ENCODE measurements at regions not wholly inside any gene's neighbourhood (a gene's known extent, or its start where the extent isn't known, plus 50 kb on each side); places are given as distances from the start of the nearest gene placed in this dataset.

DNA sequence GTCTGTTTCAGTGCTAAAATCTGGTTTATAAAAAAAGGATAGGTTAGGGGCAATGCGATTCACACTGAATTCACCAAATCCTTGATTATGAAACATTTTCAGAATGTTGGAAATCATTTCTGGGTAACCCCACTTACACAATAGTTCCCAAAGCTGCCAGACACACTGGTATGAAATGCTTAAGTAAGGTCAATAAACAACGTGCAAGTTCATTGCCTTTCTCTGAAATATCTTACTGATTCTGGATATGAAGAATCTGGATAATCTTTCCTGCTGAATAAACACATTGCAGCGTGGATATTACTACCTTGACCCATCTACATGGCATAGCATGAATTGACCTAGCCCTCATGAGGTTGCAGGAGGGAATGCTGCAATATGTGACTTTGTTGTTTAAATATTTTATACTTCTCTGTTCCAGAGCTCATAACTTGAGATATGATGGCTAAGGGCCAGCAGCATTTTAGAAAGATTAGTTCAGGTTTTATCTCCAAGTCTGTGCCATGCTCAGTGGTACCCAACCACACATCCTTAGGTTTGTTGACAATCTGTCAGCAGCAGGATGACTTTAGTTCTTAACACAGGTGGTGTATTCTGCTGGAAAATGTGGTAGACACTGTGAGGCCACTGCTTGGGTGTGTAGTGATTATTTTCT lies 121.0 kb downstream of the NREP start:
- intact Hi-C loops (cut with DNase I): no loop called here
- 48 to 51% methylated on average over 3 of the region's 3 CpGs for WGBS, 2 donors
- no peak for ATAC-seq
- Histone ChIP-seq H3K4me1 (peaks cover 6% of the 10 kb centered on the region), H3K27me3 (no peaks in the 10 kb centered on the region), H3K36me3 (replicated peaks in 1 of 2; ENCODE audit: insufficient read depth in 1 of 2, low read depth in 2 of 2) (no peaks in the 10 kb centered on the region), H3K27ac (no peak overlapping the region), H3K4me3 (no peak overlapping the region), H3K9me3 (peaks cover 0 to 20% (median 0%) of the 10 kb centered on the region in 3 donors)
- TF ChIP-seq POLR2A (IDR thresholded peaks at IDR 0.05): no peak
- TF ChIP-seq, protein P1, sequence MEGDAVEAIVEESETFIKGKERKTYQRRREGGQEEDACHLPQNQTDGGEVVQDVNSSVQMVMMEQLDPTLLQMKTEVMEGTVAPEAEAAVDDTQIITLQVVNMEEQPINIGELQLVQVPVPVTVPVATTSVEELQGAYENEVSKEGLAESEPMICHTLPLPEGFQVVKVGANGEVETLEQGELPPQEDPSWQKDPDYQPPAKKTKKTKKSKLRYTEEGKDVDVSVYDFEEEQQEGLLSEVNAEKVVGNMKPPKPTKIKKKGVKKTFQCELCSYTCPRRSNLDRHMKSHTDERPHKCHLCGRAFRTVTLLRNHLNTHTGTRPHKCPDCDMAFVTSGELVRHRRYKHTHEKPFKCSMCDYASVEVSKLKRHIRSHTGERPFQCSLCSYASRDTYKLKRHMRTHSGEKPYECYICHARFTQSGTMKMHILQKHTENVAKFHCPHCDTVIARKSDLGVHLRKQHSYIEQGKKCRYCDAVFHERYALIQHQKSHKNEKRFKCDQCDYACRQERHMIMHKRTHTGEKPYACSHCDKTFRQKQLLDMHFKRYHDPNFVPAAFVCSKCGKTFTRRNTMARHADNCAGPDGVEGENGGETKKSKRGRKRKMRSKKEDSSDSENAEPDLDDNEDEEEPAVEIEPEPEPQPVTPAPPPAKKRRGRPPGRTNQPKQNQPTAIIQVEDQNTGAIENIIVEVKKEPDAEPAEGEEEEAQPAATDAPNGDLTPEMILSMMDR (IDR thresholded peaks at IDR 0.05): no peak
- no peak for DNase-seq

DNA sequence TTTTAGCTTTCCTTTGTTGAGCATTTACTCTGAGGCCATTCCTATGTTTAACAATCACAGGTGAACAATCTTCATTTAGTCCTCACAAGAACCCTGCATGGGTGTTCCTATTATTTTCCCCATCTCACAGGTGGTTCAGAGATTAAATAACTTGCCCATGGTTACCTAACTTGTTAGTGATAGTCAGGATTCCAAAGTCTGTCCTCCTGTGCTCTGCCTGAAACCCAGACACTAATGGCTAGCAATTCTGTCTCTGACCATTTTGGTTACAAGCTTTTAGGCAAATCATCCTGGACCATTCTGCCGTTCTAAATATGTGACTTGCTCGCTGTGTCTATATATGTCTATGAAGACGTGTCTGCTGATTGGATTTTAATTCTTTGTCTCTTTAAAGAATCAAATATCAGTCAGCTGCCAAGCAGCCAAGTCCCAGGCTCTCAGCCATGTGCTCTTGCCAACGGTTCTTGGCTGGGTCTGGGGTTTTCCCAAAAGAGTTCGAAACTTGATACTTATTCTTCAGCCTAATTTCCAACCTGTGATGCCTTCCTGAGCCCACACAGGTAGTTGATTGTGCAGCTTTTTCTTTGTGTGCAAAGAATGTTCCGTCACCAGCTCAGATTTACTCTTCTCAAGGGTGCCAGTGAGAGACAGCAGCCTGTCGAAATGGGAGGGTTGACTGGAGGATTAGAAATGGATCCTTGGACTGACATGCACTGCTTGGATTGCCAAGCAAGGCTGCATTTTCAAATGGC lies 121.7 kb downstream of the NREP start:
- ATAC-seq (peak; percentile 27), DNase-seq (peak in 1 of 4 donors; percentile 28)
- H3K9me3 ChIP-seq: peaks cover 0 to 18% (median 0%) of the 10 kb centered on the region in 3 donors
- no peaks in the 10 kb centered on the region for H3K36me3 ChIP-seq (replicated peaks in 1 of 2; ENCODE audit: insufficient read depth in 1 of 2, low read depth in 2 of 2)
- H3K27me3 ChIP-seq: no peaks in the 10 kb centered on the region
- whole genome bisulfite sequencing, 2 donors: 41 to 44% methylated on average over 7 of the region's 7 CpGs
- no peak overlapping the region for H3K27ac ChIP-seq
- TF ChIP-seq POLR2A (IDR thresholded peaks at IDR 0.05): no peak
- TF ChIP-seq, protein P1 (IDR thresholded peaks at IDR 0.05): no peak
- no peak overlapping the region for H3K4me3 ChIP-seq
- intact Hi-C loops (cut with DNase I): no loop called here
- H3K4me1 ChIP-seq: peaks cover 6% of the 10 kb centered on the region

DNA sequence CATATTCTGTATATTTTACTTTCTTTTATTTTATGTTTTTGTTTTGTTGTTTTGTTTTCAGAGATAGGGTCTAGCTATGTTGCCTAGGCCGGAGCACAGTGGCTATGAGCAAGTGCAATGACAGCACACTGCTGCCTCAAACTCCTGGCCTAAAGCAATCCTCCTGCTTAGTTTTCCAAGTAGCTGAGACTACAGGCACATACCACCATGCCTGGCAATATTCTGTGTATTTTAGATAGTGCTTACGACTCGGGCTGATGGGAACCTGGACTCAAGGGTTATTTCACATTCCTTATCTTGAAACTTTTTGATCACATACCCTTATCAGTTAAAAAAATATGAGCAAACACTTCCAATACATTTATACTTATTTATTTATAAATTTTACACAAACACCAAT lies 119.0 kb upstream of the STARD4 start:
- no peaks in the 10 kb centered on the region for H3K27me3 ChIP-seq
- H3K36me3 ChIP-seq (replicated peaks in 1 of 2; ENCODE audit: insufficient read depth in 1 of 2, low read depth in 2 of 2): no peaks in the 10 kb centered on the region
- no peak overlapping the region for H3K4me3 ChIP-seq
- intact Hi-C loops (cut with DNase I): no loop called here
- H3K9me3 ChIP-seq: no peaks in the 10 kb centered on the region
- DNase-seq (no peak), ATAC-seq (no peak)
- H3K4me1 ChIP-seq: peaks cover 6% of the 10 kb centered on the region
- H3K27ac ChIP-seq: no peak overlapping the region
- TF ChIP-seq, protein P1 (IDR thresholded peaks at IDR 0.05): no peak
- TF ChIP-seq POLR2A (IDR thresholded peaks at IDR 0.05): no peak
- WGBS, 2 donors: 44 to 54% methylated on average over 3 of the region's 3 CpGs

DNA sequence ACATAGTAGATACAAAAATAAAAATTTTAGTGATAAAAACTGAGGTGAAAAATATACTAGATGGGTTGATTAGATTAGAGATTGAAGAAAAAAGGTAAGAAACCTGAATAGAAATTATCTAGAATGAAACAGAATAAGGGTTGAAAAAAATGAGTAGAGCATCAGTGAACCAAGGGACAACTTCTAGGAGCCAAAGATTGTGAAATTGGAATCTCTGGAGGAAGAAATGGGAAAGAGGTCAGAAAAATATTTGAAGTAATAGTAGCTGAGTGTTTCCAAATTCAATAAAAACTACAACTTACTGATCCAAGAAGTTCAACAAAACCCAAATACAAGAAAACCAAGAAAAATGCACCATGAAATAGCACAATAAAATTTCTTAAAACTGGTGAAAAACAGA lies 116.6 kb upstream of the STARD4 start:
- ATAC-seq (no peak), DNase-seq (no peak)
- Histone ChIP-seq H3K36me3 (replicated peaks in 1 of 2; ENCODE audit: insufficient read depth in 1 of 2, low read depth in 2 of 2) (no peaks in the 10 kb centered on the region), H3K27me3 (no peaks in the 10 kb centered on the region), H3K27ac (no peak overlapping the region), H3K9me3 (no peaks in the 10 kb centered on the region), H3K4me3 (no peak overlapping the region), H3K4me1 (no peaks in the 10 kb centered on the region)
- no peak for TF ChIP-seq POLR2A (IDR thresholded peaks at IDR 0.05)
- TF ChIP-seq, protein P1 (IDR thresholded peaks at IDR 0.05): no peak
- intact Hi-C loops (cut with DNase I): no loop called here
